GM06990 (cell line): ENCODE measurements at regions not wholly inside any gene's neighbourhood (a gene's known extent, or its start where the extent isn't known, plus 50 kb on each side); places are given as distances from the start of the nearest gene placed in this dataset.
"Not testable (repeated sequence)": the region's sequence is repeated elsewhere in the genome, so short reads cannot be mapped to it uniquely, and the experiment has no call there.

Source experiments
- DNase-seq: peaks from one replicate; pipeline ENCODE4 v3.0.0-alpha.2; 2011; ENCODE audit not compliant: insufficient read length; ENCODE audit errors: extremely low read depth
- H3K27me3 ChIP-seq: replicated peaks from 2 replicates; pipeline ENCODE4 v1.6.0; 2011; ENCODE audit warnings: low read length; ENCODE audit not compliant: control insufficient read depth, insufficient read depth
- H3K36me3 ChIP-seq: 2 replicates; pipeline ENCODE4 v1.5.1; 2011; ENCODE audit warnings: low read length; ENCODE audit not compliant: control insufficient read depth, insufficient read depth
- H3K4me3 ChIP-seq: replicated peaks from 2 replicates; pipeline ENCODE4 v1.5.1; 2011; ENCODE audit warnings: low read depth, mild to moderate bottlenecking, control low read depth, low read length
- TF ChIP-seq, protein P1 (sequence below): IDR thresholded peaks from 2 replicates; pipeline ENCODE4 v1.5.1; 2011; ENCODE audit warnings: low read length, control low read depth, mild to moderate bottlenecking, inconsistent platforms; ENCODE audit not compliant: insufficient read depth, poor library complexity, severe bottlenecking

DNA sequence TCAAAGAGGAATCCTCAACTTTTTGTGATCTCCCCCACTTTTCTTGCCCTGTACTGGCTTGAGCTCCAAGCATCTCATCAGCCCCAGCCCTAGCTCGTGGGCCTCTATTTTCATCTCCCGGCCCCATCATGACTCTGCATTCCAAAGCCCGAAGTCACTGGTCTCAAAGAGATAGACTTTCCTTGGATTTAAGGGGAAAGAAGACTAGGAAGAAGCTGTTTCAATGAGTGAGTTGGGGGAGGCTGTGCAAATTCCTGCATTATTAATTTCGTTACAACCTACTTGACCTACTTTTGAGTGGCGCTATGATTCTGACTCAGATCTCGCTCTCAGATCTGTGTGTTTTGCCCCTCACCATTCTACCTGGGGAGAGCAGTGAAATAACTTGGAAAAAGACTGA lies 266.6 kb upstream of the TBL1XR1 start:
- H3K4me3 ChIP-seq, result no peak overlapping the region
- no peaks in the 10 kb centered on the region for H3K36me3 ChIP-seq
- DNase-seq, result no peak
- no peaks in the 10 kb centered on the region for H3K27me3 ChIP-seq
- TF ChIP-seq, protein P1, sequence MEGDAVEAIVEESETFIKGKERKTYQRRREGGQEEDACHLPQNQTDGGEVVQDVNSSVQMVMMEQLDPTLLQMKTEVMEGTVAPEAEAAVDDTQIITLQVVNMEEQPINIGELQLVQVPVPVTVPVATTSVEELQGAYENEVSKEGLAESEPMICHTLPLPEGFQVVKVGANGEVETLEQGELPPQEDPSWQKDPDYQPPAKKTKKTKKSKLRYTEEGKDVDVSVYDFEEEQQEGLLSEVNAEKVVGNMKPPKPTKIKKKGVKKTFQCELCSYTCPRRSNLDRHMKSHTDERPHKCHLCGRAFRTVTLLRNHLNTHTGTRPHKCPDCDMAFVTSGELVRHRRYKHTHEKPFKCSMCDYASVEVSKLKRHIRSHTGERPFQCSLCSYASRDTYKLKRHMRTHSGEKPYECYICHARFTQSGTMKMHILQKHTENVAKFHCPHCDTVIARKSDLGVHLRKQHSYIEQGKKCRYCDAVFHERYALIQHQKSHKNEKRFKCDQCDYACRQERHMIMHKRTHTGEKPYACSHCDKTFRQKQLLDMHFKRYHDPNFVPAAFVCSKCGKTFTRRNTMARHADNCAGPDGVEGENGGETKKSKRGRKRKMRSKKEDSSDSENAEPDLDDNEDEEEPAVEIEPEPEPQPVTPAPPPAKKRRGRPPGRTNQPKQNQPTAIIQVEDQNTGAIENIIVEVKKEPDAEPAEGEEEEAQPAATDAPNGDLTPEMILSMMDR, result no peak

DNA sequence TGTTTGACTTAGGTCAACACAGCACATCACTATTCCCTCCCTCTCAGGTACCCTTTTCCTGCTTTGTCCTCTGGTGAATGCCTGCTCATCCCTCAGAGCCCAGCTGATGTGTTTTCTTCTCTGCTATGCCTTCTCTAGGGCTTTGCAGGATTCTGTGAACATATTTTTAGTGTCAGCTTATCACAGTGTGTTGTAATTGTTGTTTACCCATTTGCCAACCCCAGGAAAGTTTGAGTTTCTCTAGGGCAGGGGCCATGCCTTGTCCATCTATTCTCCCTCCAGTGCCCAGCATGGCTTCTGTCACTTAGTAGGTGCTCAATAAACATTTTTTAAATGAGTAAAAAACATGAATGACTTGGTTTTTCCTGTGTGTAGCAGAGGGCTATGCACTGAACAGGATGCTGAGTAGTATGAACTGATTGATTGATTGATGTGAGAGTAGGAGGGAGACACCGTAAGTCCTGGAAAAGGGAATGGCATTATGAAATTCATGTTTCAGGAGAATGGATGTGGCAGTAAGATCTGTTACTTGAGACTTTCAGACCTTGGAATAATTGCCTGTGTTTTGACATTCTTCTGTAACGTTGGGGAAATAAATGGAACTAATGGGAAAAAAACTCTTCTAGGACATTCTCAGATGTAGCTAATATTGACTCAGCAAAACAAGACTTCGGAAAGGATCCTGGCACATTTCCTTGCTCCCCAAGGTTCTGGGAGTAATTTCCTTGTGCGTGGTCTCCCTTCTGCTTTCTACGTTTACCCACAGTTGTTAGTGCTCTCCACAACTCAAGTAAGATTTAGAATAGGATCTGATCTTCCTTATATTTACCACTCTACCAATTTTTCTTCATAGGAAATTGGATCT lies 267.3 kb upstream of the TBL1XR1 start:
- H3K27me3 ChIP-seq, result no peaks in the 10 kb centered on the region
- DNase-seq, result no peak
- H3K4me3 ChIP-seq, result no peak overlapping the region
- no peaks in the 10 kb centered on the region for H3K36me3 ChIP-seq
- TF ChIP-seq, protein P1, result no peak

DNA sequence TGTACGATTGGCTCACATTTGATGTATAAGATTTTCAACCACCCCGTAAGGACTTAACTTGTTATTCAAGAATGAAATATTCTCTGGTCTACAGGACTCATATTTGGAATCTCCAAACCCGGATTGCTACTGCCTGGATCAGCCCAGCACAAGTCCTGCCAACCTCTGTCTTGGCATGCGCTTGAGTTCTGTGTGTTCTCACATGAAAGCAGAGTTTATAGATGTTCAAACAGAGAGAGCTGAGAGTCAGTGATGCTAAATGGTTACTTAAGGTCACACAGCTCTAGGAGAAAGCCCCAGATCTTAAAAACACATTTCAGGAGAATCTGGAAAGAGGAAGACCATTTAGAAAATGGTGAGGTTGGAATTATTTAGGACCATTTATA lies 268.0 kb upstream of the TBL1XR1 start:
- no peaks in the 10 kb centered on the region for H3K36me3 ChIP-seq
- DNase-seq, result no peak
- no peak overlapping the region for H3K4me3 ChIP-seq
- no peaks in the 10 kb centered on the region for H3K27me3 ChIP-seq
- TF ChIP-seq, protein P1, result no peak

DNA sequence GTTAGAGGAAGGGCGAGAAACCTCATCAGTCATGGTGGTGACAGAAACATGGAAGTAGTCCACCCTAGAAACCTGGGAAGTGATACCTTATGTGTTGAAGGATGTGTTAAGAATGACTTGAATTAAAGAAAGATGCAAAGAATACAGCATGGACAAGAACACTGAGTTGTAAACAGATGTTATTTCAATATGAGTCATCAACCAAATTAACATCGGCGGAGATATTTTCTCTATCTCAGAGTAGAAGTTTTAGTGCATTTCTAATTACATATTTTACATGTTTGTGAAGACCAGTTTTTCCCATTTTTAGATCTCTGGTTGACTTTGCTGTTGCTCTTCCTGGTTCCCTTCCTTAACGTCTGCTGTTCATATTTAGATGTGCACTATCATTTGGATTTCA lies 268.8 kb upstream of the TBL1XR1 start:
- no peaks in the 10 kb centered on the region for H3K36me3 ChIP-seq
- TF ChIP-seq, protein P1, result no peak
- H3K4me3 ChIP-seq, result no peak overlapping the region
- no peaks in the 10 kb centered on the region for H3K27me3 ChIP-seq
- DNase-seq, result no peak

DNA sequence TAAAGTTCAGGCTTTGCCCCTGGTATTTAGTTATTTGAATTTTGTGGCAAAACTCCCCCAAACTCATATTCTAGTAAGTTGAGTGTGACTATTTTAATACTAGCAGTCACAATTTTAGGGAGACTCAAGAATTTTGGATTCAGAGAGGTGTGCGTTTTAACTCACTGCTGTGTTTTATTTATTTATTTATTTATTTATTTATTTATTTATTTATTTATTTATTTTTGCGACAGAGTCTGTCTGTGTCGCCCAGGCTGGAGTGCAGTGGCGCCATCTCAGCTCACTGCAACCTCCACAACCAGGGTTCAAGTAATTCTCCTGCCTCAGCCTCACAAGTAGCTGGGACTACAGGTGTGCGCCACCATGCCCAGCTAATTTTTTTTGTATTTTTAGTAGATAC lies 269.3 kb upstream of the TBL1XR1 start:
- not testable (repeated sequence) for H3K4me3 ChIP-seq, DNase-seq, H3K36me3 ChIP-seq, H3K27me3 ChIP-seq

DNA sequence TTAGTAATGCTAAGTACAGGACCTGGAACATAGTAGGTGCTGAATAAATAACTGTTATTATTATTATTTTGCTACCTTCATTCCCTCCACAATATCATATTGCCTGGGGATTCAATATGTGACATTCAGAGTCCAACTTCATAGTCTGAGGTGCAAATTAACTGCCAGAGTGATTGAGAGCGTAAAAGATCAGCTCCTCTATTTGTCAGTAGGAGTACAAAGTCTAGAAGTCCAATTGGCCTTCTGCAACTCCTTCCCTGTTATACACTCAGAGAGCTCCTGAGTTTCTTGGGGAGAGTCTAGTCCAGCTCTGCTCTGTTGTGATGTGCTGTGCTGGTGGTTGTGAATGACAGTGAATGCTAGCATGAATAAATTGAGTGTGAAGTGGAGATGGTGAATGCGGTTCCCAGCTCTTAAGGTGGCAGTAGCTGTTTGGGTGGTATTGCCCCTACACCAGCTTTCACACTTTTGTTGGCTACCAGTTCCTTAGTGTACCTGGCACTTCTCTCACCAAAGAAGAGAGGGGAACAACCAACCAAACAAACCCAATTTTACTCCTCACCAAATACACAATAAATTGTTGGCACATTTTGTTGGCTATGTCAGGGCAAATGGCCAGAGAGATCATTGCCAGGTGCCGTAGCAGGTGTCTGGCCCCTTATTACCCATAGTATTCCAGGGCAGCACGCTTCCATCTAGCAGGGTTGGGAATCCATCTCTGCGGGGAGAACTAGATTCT lies 270.1 kb upstream of the TBL1XR1 start:
- TF ChIP-seq, protein P1, result no peak
- no peak overlapping the region for H3K4me3 ChIP-seq
- H3K36me3 ChIP-seq, result no peaks in the 10 kb centered on the region
- no peaks in the 10 kb centered on the region for H3K27me3 ChIP-seq
- DNase-seq, result no peak
